Chondrocyte (in vitro differentiated cells): ENCODE measurements at regions not wholly inside any gene's neighbourhood (a gene's known extent, or its start where the extent isn't known, plus 50 kb on each side); places are given as distances from the start of the nearest gene placed in this dataset.
"Not testable (repeated sequence)": the region's sequence is repeated elsewhere in the genome, so short reads cannot be mapped to it uniquely, and the experiment has no call there.

Experiments
- DNase-seq: peaks from one replicate; pipeline ENCODE4 v3.0.0; 2021; ENCODE audit warnings: mixed read lengths, low spot score
- H3K27ac Mint-ChIP-seq: one replicate; pipeline ENCODE4 v1.8.0; 2021; ENCODE audit warnings: mild to moderate bottlenecking, moderate library complexity, mixed read lengths; ENCODE audit not compliant: unreplicated experiment
- H3K27me3 Mint-ChIP-seq: 2 replicates; pipeline ENCODE4 v1.8.0; 2021; ENCODE audit warnings: low read depth, mixed read lengths
- H3K36me3 Mint-ChIP-seq: 2 replicates; pipeline ENCODE4 v1.8.0; 2021; ENCODE audit warnings: low read depth, mixed read lengths
- H3K4me1 Mint-ChIP-seq: 2 replicates; pipeline ENCODE4 v1.8.0; 2021; ENCODE audit warnings: low read depth, mild to moderate bottlenecking, mixed read lengths
- H3K4me3 Mint-ChIP-seq: one replicate; pipeline ENCODE4 v1.8.0; 2021; ENCODE audit warnings: mild to moderate bottlenecking, moderate library complexity, mixed read lengths; ENCODE audit not compliant: unreplicated experiment
- H3K9me3 Mint-ChIP-seq: 2 replicates; pipeline ENCODE4 v1.8.0; 2021; ENCODE audit warnings: low read depth, mixed read lengths
- CTCF ChIP-seq: fragments of 200-600 bp; sonication (generic); IDR thresholded peaks from 2 replicates; pipeline ENCODE4 v1.5.0; 2021; ENCODE audit warnings: antibody characterized with exemption, mild to moderate bottlenecking, moderate library complexity

- no peak for TF ChIP-seq CTCF
- Mint-ChIP-seq H3K9me3 (peaks cover 2% of the 10 kb centered on the region), H3K4me1 (no peaks in the 10 kb centered on the region), H3K27ac (no peak overlapping the region), H3K27me3 (peaks cover 3% of the 10 kb centered on the region), H3K36me3 (no peaks in the 10 kb centered on the region), H3K4me3 (no peak overlapping the region)
- DNase-seq: no peak
Measured at GRCh38 chr2:59756150-59756549, 797.3 kb downstream of the BCL11A start.

GRCh38 chr2:59754011-59754735 lies 799.3 kb downstream of the BCL11A start:
- peaks cover 7% of the 10 kb centered on the region for H3K27me3 Mint-ChIP-seq
- TF ChIP-seq CTCF: peak; percentile 17
- H3K36me3 Mint-ChIP-seq: no peaks in the 10 kb centered on the region
- DNase-seq: no peak
- no peak overlapping the region for H3K4me3 Mint-ChIP-seq
- H3K9me3 Mint-ChIP-seq: peaks cover 2% of the 10 kb centered on the region
- no peak overlapping the region for H3K27ac Mint-ChIP-seq
- no peaks in the 10 kb centered on the region for H3K4me1 Mint-ChIP-seq

DNA sequence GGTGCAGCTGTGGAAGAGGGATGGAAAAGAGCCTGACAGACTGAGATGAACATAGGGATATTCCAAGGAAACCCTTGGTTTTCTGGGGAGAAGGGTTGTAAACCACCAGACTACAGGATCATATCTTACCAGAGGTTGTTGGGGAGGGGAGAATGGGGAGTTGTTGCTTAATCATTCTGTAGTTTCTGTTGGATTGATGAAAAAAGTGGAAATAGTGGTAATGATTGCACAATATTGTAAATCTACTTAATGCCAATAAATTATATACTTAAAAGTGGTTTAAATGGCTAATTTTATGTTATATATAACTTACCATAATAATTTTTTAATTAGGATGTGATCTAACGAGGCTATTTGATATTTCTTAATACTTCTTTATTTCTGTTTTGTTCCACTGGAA lies 800.9 kb downstream of the BCL11A start:
- Mint-ChIP-seq H3K4me1 (no peaks in the 10 kb centered on the region), H3K27me3 (peaks cover 11% of the 10 kb centered on the region), H3K27ac (no peak overlapping the region), H3K4me3 (no peak overlapping the region), H3K9me3 (peaks cover 2% of the 10 kb centered on the region), H3K36me3 (no peaks in the 10 kb centered on the region)
- no peak for TF ChIP-seq CTCF
- no peak for DNase-seq

DNA sequence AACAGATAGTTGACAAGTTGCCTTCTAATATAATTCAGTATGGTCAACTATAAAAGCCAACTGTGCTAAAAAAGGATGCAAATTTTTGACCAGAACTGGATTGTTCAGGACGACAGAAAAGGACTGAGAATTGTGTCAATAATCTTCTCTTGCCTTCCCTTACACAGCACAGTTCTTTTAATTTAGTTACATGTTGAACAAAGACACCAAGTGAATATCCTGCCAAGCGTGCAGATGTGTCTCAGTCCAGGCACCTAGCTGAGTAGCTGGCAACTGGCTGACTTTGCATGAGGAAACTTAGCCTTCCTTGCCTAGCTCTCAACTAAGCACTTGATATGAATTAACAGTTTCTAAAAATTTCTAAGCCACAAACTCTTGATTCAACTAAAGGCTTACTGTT lies 801.4 kb downstream of the BCL11A start:
- Mint-ChIP-seq H3K27ac (no peak overlapping the region), H3K9me3 (peaks cover 2% of the 10 kb centered on the region), H3K4me1 (no peaks in the 10 kb centered on the region), H3K4me3 (no peak overlapping the region), H3K36me3 (no peaks in the 10 kb centered on the region), H3K27me3 (peaks cover 12% of the 10 kb centered on the region)
- TF ChIP-seq CTCF: no peak
- DNase-seq: no peak

DNA sequence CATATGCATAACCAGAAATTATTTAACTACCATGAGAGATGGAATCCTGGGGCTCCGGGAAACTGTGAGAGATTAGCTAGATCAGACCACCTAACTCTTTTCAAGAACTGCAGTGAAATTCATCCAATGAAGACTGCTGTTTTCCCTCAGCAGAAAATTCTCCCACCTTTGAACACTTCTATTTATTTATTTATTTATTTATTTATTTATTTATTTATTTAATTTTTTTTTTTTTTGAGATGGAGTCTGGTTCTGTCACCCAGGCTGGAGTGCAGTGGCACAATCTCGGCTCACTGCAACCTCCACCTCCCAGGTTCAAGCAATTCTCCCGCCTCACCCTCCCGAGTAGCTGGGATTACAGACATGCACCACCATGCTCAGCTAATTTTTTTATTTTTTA lies 802.2 kb downstream of the BCL11A start:
- H3K4me3 Mint-ChIP-seq, DNase-seq, H3K27ac Mint-ChIP-seq, H3K4me1 Mint-ChIP-seq, H3K9me3 Mint-ChIP-seq, H3K36me3 Mint-ChIP-seq: not testable (repeated sequence)
- peaks cover 12% of the 10 kb centered on the region for H3K27me3 Mint-ChIP-seq

- TF ChIP-seq CTCF: no peak
- Mint-ChIP-seq H3K27me3 (peaks cover 15% of the 10 kb centered on the region), H3K4me1 (no peaks in the 10 kb centered on the region), H3K9me3 (no peaks in the 10 kb centered on the region), H3K27ac (no peak overlapping the region), H3K36me3 (no peaks in the 10 kb centered on the region), H3K4me3 (no peak overlapping the region)
- DNase-seq: no peak
Measured at GRCh38 chr2:59746291-59746690, 807.2 kb downstream of the BCL11A start.
